OCI-M1 (cell line): ENCODE measurements at regions not wholly inside any gene's neighbourhood (a gene's known extent, or its start where the extent isn't known, plus 50 kb on each side); places are given as distances from the start of the nearest gene placed in this dataset.
"Not testable (repeated sequence)": the region's sequence is repeated elsewhere in the genome, so short reads cannot be mapped to it uniquely, and the experiment has no call there.

ENCODE experiments used
- DNase-seq: peaks from one replicate; lab custom pipeline; 2025; lab: John Stamatoyannopoulos, UW

- no peak for DNase-seq
Measured at GRCh38 chrX:54615109-54615508, 85.1 kb downstream of the GNL3L start.

- no peak for DNase-seq
Measured at GRCh38 chrX:54633641-54634040, 103.6 kb downstream of the GNL3L start.

- DNase-seq = peak; percentile 65
Measured at GRCh38 chrX:54639018-54639345, 109.0 kb downstream of the GNL3L start.

- peak; percentile 96 for DNase-seq
Measured at GRCh38 chrX:54639346-54640102, 109.5 kb downstream of the GNL3L start.

- DNase-seq = no peak
Measured at GRCh38 chrX:54640103-54640690, 110.2 kb downstream of the GNL3L start.

GRCh38 chrX:54640736-54641135 lies 110.7 kb downstream of the GNL3L start:
- DNase-seq = no peak

GRCh38 chrX:54641530-54641929 lies 111.5 kb downstream of the GNL3L start:
- DNase-seq = no peak

GRCh38 chrX:54647607-54648006 lies 117.6 kb downstream of the GNL3L start:
- DNase-seq = not testable (repeated sequence)

- DNase-seq = no peak
Measured at GRCh38 chrX:54659547-54659946, 129.5 kb downstream of the GNL3L start.

- no peak for DNase-seq
Measured at GRCh38 chrX:54675762-54676161, 122.3 kb downstream of the ITIH6 start.

GRCh38 chrX:54695231-54695630 lies 102.8 kb downstream of the ITIH6 start:
- DNase-seq = no peak

GRCh38 chrX:54695816-54696487 lies 102.1 kb downstream of the ITIH6 start:
- peak; percentile 30 for DNase-seq
